B cell (primary cell): ENCODE measurements at regions not wholly inside any gene's neighbourhood (a gene's known extent, or its start where the extent isn't known, plus 50 kb on each side); places are given as distances from the start of the nearest gene placed in this dataset.

ENCODE experiments used
- ATAC-seq: fragments of 200-7000 bp; cut with Tn5 transposase; one replicate; pipeline ENCODE4 v1.10.0; 2021; ENCODE audit warnings: low read depth, mild to moderate bottlenecking, moderate number of reproducible peaks, moderate library complexity
- CTCF ChIA-PET: fragments of 350-600 bp; sonication (Branson Sonifier 250); formaldehyde crosslinking; loops from one replicate; lab custom pipeline; 2021; ENCODE audit warnings: antibody characterized with exemption, inconsistent platforms; lab: Charles Lee
- POLR2A ChIA-PET: fragments of 350-600 bp; sonication (Branson Sonifier 250); formaldehyde crosslinking; loops from one replicate; lab custom pipeline; 2021; ENCODE audit warnings: antibody characterized with exemption; lab: Charles Lee
- DNase-seq: peaks from one replicate; pipeline ENCODE4 v3.0.0; 2013
- H2AFZ ChIP-seq: 2 replicates; pipeline ENCODE4 v1.6.1; 2012; ENCODE audit warnings: mild to moderate bottlenecking, low read depth, low read length; ENCODE audit not compliant: insufficient read depth, poor library complexity, severe bottlenecking
- H3K27ac ChIP-seq, 2 donors: 1 replicate in 1 of 2; 2 replicates in 1 of 2; pipeline ENCODE4 v1.5.1; 2012 to 2013; ENCODE audit warnings: low read length in 2 of 2, mild to moderate bottlenecking in 2 of 2, moderate library complexity in 1 of 2
- H3K27me3 ChIP-seq, 4 experiments: fragments of 200-600 bp in 1 of 4; sonication (generic) in 1 of 4; replicated peaks in 1 of 4; 1 replicate in 2 of 4; 2 replicates in 2 of 4; pipeline versions ENCODE4 v1.6.1 to v1.7.0; 2013 to 2016; ENCODE audit warnings: low read length in 3 of 4, mild to moderate bottlenecking in 2 of 4, mixed read lengths in 1 of 4, moderate library complexity in 1 of 4; ENCODE audit not compliant: insufficient read depth in 4 of 4, control insufficient read depth in 3 of 4; ENCODE audit errors: control extremely low read depth in 1 of 4
- H3K36me3 ChIP-seq, 2 experiments: replicated peaks in 1 of 2; 1 replicate in 1 of 2; 2 replicates in 1 of 2; pipeline versions ENCODE4 v1.6.1 to v1.7.1; 2013; ENCODE audit warnings: low read length in 1 of 2; ENCODE audit not compliant: insufficient read depth in 2 of 2, control insufficient read depth in 1 of 2; ENCODE audit errors: control extremely low read depth in 1 of 2, extremely low read depth in 1 of 2
- H3K4me1 ChIP-seq, 2 donors: fragments of 200-600 bp in 1 of 2; sonication (generic) in 1 of 2; 1 replicate in 1 of 2; 2 replicates in 1 of 2; pipeline versions ENCODE4 v1.5.1 to v1.6.1; 2013 to 2017; ENCODE audit warnings: low read length in 2 of 2; ENCODE audit not compliant: control insufficient read depth in 2 of 2, insufficient read depth in 2 of 2
- H3K4me2 ChIP-seq: replicated peaks from 2 replicates; pipeline ENCODE3; 2012; ENCODE audit warnings: mild to moderate bottlenecking, low read depth, low read length; ENCODE audit not compliant: poor library complexity, severe bottlenecking
- H3K4me3 ChIP-seq, 5 experiments: fragments of 200-600 bp in 1 of 5; sonication (generic) in 1 of 5; 1 replicate in 3 of 5; 2 replicates in 2 of 5; pipeline versions ENCODE4 v1.5.1 to v1.7.0; 2011 to 2016; ENCODE audit warnings: low read length in 4 of 5, mild to moderate bottlenecking in 4 of 5, low read depth in 2 of 5, control low read depth in 1 of 5, moderate library complexity in 1 of 5; ENCODE audit not compliant: insufficient read depth in 1 of 5; ENCODE audit errors: control extremely low read depth in 1 of 5, extremely low read depth in 1 of 5
- H3K79me2 ChIP-seq: fragments of 200-600 bp; sonication (generic); one replicate; pipeline ENCODE4 v1.6.0; 2016; ENCODE audit warnings: low read length; ENCODE audit not compliant: control insufficient read depth, insufficient read depth
- H3K9ac ChIP-seq: fragments of 200-600 bp; sonication (generic); 2 replicates; pipeline ENCODE4 v1.6.1; 2017; ENCODE audit warnings: mild to moderate bottlenecking, low read length, moderate library complexity
- H3K9me3 ChIP-seq, 3 donors: one replicate each; pipeline versions ENCODE4 v1.6.1 to v1.7.1; 2013; ENCODE audit warnings: low read length in 2 of 3; ENCODE audit not compliant: control insufficient read depth in 2 of 3, insufficient read depth in 1 of 3; ENCODE audit errors: control extremely low read depth in 1 of 3
- H4K20me1 ChIP-seq: 2 replicates; pipeline ENCODE4 v1.6.0; 2012; ENCODE audit warnings: mild to moderate bottlenecking, low read length; ENCODE audit not compliant: insufficient read depth, control insufficient read depth, poor library complexity, severe bottlenecking
- H3K27ac Mint-ChIP-seq: one replicate; pipeline ENCODE4 v1.8.0; 2021; ENCODE audit warnings: mixed read lengths
- H3K27me3 Mint-ChIP-seq: one replicate; pipeline ENCODE4 v1.8.0; 2021; ENCODE audit warnings: mixed read lengths
- H3K4me1 Mint-ChIP-seq: one replicate; pipeline ENCODE4 v1.8.0; 2021; ENCODE audit warnings: mixed read lengths
- H3K4me3 Mint-ChIP-seq: one replicate; pipeline ENCODE4 v1.8.0; 2021; ENCODE audit warnings: mixed read lengths
- H3K9me3 Mint-ChIP-seq: one replicate; pipeline ENCODE4 v1.8.0; 2022; ENCODE audit warnings: mixed read lengths; ENCODE audit not compliant: insufficient read depth
- CTCF ChIP-seq: fragments of 200-600 bp; IDR thresholded peaks from one replicate; pipeline ENCODE4 v1.8.0; 2022; ENCODE audit warnings: antibody characterized with exemption, mild to moderate bottlenecking
- EZH2 ChIP-seq: IDR thresholded peaks from 2 replicates; pipeline ENCODE4 v1.6.1; 2012; ENCODE audit warnings: borderline replicate concordance, low read depth, mild to moderate bottlenecking, moderate library complexity, low read length; ENCODE audit not compliant: insufficient read depth, poor library complexity, severe bottlenecking
- WGBS: methylation state at CpG from one replicate; pipeline ENCODE4 v1.1.5; 2013; ENCODE audit warnings: missing lambda C conversion rate; ENCODE audit not compliant: insufficient coverage; 5-methylcytosine and 5-hydroxymethylcytosine counted together
- intact Hi-C: fragments of 100-400 bp; cut with micrococcal nuclease; formaldehyde crosslinking; loops from one replicate; pipeline ENCODE4 v1.10.0; 2022

DNA sequence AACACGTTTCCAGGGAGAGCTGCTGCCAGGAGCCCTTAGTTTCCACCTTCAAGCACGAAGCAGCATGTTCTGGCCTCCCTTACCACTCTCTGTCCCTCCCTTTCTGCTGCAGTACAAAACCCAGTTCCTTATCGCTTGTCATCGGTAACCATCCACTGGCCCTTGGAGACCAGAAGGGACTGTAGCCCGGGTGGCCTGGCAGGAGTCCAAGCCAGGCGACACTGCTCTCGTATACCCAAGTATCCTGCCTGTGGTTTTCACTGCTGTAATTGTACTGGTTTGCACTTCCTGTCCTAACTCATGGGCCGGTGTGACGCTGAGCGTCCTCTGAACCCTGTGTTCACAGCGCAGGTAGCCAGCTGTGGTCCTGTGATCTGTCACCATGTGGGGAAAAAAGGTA is 81.1 kb downstream of the MAF start:
- peaks cover 0 to 6% (median 0%) of the 10 kb centered on the region in 4 experiments for H3K27me3 ChIP-seq
- Mint-ChIP-seq H3K9me3 (no peaks in the 10 kb centered on the region), H3K4me1 (no peaks in the 10 kb centered on the region), H3K4me3 (no peak overlapping the region), H3K27me3 (peaks cover 38% of the 10 kb centered on the region), H3K27ac (no peak overlapping the region)
- no peak overlapping the region for H2AFZ ChIP-seq
- no peak overlapping the region for H3K4me2 ChIP-seq
- H3K9me3 ChIP-seq: peaks cover 0 to 5% (median 0%) of the 10 kb centered on the region in 3 donors
- WGBS: 1% methylated on average over 11 of the region's 11 CpGs
- H3K79me2 ChIP-seq: no peaks in the 10 kb centered on the region
- H3K4me3 ChIP-seq: no peak overlapping the region
- intact Hi-C loops: no loop called here
- no peak for DNase-seq
- H3K36me3 ChIP-seq: no peaks in the 10 kb centered on the region
- H3K4me1 ChIP-seq: no peaks in the 10 kb centered on the region
- no peak overlapping the region for H3K27ac ChIP-seq
- H3K9ac ChIP-seq: no peak overlapping the region
- POLR2A ChIA-PET: no interaction called here
- no peak for TF ChIP-seq EZH2
- TF ChIP-seq CTCF: no peak
- H4K20me1 ChIP-seq: no peaks in the 10 kb centered on the region
- CTCF ChIA-PET: no interaction called here
- no peak for ATAC-seq

- Histone ChIP-seq H3K4me2 (no peak overlapping the region), H3K27me3 (peaks cover 0 to 6% (median 0%) of the 10 kb centered on the region in 4 experiments), H3K36me3 (no peaks in the 10 kb centered on the region), H2AFZ (no peak overlapping the region), H3K9me3 (peaks cover 0 to 5% (median 0%) of the 10 kb centered on the region in 3 donors), H3K9ac (no peak overlapping the region), H4K20me1 (no peaks in the 10 kb centered on the region), H3K79me2 (no peaks in the 10 kb centered on the region), H3K27ac (no peak overlapping the region), H3K4me1 (no peaks in the 10 kb centered on the region), H3K4me3 (no peak overlapping the region)
- Mint-ChIP-seq H3K9me3 (no peaks in the 10 kb centered on the region), H3K4me3 (no peak overlapping the region), H3K27ac (no peak overlapping the region), H3K27me3 (peaks cover 33% of the 10 kb centered on the region), H3K4me1 (no peaks in the 10 kb centered on the region)
- WGBS: 100% methylated on average over 1 of the region's 2 CpGs
- ATAC-seq (no peak), DNase-seq (no peak)
- TF ChIP-seq CTCF (no peak), EZH2 (no peak)
- intact Hi-C loops: no loop called here
- CTCF ChIA-PET: no interaction called here
- POLR2A ChIA-PET: no interaction called here
Measured at GRCh38 chr16:79517156-79517555, 83.4 kb downstream of the MAF start.
